ENCODE measurements at regions not wholly inside any gene's neighbourhood (a gene's known extent, or its start where the extent isn't known, plus 50 kb on each side); places are given as distances from the start of the nearest gene placed in this dataset.

DNA sequence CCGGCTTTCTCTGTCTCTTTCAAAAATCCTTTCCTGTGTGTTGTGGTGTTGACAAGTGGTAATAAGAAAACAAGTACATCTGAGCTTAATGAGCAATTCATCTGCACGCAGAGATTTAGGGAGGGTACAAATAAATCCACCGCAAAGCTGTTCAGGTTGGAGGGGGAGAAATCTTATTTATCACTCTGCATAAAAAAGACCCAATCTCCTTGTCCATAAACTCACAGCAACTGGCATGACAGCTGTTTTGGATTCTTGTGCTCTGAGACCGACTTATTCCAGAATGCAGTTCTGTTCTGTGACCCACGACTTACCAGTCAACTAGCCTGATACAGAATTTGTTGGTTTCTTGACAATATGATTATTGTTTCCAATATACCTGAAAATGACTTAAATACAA lies 380.1 kb downstream of the SOX11 start:
- TF ChIP-seq SUZ12 (IDR thresholded peaks at IDR 0.05; ENCODE audit: extremely low read depth, insufficient read depth, insufficient read length), result no peak
- no peak for TF ChIP-seq ZNF274 (IDR thresholded peaks at IDR 0.05; ENCODE audit: low read depth, low read length)
- no peak for TF ChIP-seq YY1 (IDR thresholded peaks at IDR 0.05; ENCODE audit: insufficient read depth, insufficient read length)

Measured in NT2/D1 (cell line).